Stimulated activated CD4-positive, alpha-beta T cell treated with anti-CD3 and anti-CD28 coated beads, Interleukin-2, amount 100 ng/mL, for 48 hours (primary cell): ENCODE measurements at regions not wholly inside any gene's neighbourhood (a gene's known extent, or its start where the extent isn't known, plus 50 kb on each side); places are given as distances from the start of the nearest gene placed in this dataset.
"Not testable (repeated sequence)": the region's sequence is repeated elsewhere in the genome, so short reads cannot be mapped to it uniquely, and the experiment has no call there.

ENCODE experiments used
- DNase-seq, 2 donors: peaks; one replicate each; pipeline ENCODE4 v3.0.0-alpha.2; 2020

DNA sequence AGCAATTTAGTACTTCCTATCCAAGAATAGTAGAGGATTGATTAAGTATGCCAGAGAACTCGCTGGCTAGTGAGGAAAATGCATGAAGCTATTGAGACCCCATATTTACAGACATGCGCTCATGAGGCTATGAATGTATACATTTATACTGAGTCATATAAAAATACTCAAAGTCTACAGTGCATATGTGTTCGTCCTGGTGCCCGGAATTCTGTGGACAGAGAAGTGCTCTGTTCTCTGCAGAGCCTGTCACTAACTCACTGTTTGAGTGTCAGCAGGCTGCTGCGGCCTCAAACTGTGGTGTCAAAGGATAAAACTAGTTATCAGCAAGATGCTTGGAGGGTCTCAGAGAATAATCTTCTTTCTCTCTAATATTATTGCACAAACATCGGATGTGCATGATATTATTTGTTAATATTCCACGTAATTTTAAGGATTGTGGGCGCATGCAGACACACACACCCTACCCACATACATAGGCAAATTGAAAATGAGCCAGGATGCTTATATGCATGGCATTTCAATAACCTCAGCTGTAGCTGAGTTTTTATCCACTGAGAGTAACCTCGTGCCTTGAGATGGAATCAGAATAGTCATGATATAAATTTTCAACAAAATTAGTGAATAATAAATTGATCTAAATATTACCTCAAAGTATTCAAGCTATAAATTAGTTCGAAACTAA is 50.0 kb upstream of the TSC22D2 start:
- DNase-seq: no peak

DNA sequence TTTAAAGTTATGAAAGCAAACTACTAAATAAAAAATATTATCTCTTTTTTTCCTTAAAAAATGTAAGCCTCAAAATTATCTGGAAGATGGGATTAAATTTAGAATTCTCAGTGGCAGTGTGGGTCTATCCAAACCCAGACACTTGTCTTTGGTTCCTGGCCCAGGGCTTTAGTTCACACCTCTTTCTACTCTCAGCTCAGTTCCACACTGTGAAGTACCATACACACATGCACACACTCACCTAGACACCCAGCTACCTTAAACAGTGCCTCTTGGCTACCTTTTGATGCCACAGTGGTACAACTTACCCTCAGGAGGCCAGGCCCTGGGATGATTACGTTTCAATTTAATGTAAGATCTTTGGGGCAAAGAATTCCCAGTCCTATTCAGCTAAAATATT is 51.0 kb upstream of the TSC22D2 start:
- no peak for DNase-seq

DNA sequence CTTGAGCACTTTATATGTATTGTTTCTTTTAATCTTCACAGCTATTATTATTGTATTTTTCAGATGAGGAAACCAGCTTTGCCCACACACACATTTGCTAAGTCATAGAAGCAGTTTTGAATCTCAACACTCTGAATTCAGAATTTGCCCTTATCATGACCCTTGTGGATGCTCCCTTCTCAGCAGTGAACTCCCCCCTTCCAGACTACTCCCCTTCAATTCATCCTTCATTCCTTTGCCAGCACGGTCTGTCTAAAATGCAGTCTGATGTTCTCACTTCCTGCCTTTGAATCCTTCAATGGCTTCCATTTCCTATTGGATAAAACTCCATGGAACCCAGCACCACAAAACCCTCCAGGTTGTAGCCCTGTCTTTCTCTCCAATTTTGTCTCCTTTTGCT is 52.5 kb upstream of the TSC22D2 start:
- DNase-seq: no peak

DNA sequence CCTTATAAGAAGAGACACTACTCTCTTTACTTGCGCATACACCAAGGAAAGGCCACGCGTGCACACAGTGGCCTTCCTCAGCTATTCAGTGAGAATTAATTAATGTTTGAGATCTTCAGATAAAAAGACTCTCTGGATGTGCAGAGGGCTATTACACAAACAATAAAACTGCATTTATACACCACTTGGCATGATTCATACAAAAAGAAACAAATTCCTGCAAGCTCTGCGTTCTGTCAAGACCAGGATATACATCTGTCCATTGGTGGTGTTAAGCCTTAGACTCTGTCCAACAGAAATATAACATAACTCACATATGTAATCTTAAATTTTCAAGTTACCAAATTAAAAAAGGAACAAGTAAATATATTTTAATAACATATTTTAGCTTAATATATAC is 55.2 kb upstream of the TSC22D2 start:
- DNase-seq: no peak

DNA sequence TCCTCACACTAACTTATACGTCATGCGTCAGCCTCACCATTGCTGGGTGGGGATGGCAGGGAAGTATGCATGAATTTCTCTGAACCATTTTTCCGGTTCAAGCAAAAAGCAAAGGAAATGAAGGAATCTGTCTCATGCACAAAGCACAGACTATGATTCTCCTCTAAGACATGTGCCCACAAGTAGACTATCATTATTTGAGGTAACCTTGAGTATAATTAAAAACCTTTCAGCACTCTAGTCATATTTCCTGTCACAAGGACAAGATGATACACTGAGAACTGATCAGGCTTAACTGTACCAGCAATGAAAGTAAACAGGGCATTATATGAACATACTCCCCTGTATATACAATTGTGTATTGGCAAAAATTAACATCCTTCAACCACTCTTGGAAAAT is 56.7 kb upstream of the TSC22D2 start:
- DNase-seq: no peak

DNA sequence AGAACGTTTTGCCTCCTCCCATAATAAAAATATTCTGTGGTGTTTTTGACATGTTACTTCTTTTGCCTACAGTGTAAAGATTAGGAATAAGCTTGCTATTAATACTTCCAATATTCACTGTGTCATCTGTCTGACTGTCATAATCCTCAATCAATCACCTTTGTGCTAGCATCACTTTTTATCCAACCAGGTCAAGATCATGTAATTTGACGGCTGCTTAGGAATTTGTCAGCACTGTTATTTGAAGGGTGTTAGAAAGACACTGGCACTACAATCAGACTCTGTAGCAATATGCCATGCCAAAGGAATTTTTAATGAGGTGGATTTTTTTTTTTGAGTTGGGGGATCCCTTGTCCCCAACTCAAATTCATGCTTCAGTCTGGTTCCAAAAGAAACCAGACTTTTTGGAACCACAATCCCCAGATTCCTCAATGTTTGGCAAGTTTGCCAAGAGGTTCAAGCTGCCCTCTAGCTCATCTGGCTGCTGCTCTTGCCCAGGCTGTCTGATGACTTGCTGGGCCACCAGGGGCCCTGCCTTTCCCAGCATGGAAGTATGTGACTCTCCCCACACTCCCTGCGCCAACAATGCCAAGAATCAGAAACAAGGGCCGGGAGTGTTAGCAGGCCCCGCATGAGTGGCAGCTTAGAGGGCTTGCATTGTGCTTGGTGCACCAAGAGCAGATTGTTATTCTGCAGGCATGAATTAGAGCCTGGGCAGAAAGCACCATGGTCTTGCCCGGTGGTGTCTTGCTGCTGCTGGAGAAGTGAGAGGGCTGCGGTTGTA is 58.6 kb upstream of the TSC22D2 start:
- no peak for DNase-seq

DNA sequence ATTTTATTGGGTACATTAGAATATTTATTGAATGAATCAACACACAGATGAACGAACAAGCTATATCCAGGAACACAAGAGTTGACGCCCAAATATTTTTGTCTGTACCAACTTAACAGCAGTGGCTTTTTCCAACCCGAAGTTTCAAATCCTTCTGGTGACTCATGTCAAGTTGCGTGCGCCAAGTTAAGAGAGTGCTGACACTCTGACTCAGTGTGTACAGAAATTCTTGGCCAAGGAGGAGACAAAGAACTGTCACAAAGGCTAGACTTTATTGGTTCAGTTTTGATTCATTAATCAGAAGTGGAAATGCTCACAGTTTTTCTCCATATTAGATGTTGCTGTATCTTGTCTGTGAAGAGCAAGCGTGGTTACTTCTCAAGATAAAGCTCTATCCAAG is 59.6 kb upstream of the TSC22D2 start:
- DNase-seq: no peak

DNA sequence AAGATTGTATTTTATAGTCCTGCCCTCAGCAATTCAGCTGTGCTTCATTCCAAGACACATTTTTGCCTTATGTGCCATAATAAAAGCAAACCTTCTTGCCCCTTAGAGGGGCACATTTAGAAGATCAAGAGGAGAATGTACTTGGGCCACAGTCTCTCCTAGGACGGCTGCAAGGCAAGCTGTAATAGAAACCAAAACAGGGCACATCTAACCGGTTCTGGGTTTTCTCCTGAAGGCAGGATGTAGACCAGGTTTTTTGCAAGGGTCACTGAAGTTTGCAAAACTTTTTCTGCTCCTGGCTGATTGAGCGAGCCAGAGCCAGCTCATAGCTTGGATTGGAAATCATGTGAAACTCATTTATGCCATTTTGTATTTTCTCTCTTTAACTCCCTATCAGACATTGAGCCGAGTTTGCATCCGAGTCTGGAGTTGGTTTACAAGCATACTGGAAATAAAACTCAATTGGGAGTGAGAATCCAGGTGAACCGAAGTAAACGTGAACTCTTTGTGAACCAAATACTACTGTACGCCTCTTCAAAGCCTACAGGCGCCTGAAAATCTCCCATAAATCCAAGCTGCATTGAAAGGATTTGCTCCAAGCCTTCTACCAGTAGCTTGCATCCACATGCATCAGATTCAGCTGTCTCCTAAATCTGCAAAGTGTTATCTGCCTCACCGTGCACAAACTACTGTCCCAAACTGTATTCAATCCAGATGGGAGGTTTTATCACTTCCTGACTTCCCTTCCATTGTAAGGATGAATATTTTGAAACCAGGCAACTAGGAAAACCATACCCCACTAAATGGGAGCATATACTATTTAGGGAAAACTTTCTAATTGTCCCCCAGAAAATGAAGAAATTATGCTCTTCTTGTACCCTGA is 60.9 kb upstream of the TSC22D2 start:
- DNase-seq: no peak

DNA sequence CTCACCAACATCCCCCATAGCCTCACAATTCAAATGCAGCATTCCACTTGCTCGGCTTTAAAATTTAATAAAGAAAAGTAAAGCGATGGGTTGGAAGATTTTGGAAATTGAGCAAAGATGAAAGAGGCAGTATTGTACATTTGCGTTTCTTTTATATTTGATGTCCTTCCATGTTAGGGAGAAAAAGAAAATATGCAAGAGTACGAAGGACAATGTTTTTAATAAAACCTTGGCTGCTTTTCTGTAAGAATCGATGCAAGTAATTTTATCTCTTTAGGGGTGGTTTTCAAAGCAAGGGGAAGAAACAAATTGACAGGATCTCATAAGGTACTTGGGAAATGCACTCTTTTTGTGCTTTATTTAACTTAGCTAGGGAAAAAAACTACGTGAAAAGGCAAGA is 61.8 kb upstream of the TSC22D2 start:
- DNase-seq: no peak

DNA sequence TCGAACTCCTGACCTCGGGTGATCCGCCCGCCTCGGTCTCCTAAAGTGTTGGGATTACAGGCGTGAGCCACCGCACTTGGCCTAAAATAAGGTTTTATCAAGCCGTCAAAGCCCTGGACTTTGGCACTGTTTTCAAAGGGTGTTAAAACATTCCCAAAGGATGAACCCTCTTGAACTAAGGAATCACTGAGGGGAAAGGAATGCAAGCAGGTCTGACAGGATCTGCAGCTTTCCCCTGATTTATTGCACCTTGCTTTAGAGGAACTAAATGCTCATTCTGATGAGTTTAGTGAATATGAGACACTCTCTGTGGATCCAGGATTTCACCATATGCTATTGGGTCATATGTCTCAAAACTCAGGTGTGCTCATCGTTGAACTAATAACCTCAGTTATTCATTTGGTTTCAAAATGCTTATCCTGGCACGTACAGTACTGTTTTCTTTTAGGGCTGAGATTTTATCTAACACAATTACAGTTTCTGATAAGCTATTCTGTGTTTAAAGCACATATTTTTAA is 63.0 kb upstream of the TSC22D2 start:
- DNase-seq: no peak

DNA sequence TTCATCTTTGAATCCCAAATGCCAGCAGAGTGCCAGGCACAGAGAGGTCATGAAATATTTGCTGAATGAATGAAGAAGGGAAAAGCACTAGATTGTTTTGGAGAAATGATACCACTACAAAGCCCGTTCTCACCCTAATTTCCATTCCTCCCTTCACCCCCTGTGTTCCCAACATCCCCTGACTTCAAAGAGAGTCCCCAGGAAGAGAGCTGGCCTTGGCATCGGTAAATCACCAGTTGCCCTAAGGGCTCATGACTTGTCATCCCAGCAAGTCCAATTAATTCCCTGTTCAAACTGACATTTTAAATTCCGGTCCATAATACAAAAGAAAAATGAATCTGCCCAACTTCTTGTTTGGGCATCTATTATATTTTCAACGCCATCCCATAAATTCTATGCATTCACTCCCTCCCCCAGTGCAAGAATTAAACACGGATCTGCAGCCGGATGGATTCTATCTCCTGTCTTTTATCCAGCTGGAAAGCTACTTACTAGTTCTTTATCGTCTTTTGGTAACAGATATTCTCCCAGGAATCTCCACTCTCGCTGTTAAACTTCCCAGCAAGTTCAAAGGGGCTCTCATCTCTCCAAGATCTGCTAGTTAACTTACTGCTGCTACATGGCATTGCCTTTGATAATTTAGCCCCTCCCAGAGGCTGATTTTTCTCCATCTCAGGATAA is 63.9 kb upstream of the TSC22D2 start:
- no peak for DNase-seq

DNA sequence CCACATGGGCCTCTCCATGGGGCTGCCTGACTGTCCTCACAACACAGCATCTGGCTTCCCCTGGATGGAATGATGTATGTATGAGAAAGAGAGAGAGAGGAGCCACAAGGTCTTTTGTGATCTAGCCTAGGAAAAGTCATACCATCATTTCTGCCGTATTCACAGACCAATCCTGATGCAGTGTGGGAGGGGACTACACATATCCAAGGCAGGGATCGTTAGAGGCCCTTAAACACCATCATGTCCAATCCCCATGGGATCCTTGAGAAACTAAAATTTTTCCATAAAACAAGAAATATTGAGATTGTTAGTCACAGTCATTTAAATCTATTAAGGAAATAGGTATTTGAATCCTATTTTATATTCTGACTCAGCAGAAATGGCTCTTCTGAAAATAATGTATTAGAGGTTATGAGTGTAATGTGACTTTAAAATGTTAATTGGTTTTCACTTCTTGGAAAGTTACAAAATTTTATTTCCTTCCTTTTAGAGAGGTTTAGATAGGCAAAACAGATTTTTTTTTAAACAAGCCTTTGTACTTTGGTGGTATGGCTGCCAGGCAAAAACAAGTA is 65.1 kb upstream of the TSC22D2 start:
- DNase-seq: no peak

DNA sequence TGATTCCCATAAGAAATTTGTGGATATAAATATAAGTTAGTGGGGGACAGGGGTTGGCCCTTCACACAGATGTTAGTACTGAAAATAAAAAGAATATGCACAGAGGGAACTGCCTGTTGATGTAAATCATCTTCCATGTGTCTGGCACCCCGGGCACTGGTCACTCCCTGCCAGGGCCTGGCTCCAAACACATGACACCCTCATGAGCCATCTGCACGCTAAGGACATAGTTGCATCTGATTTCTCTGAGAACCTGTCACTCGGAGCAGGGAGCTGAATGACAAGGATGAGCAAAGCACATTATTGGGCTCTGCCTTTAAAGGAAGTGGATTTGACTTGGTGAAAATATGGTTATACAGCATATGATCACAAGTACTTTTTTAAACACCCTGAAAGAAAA is 66.2 kb upstream of the TSC22D2 start:
- no peak for DNase-seq

DNA sequence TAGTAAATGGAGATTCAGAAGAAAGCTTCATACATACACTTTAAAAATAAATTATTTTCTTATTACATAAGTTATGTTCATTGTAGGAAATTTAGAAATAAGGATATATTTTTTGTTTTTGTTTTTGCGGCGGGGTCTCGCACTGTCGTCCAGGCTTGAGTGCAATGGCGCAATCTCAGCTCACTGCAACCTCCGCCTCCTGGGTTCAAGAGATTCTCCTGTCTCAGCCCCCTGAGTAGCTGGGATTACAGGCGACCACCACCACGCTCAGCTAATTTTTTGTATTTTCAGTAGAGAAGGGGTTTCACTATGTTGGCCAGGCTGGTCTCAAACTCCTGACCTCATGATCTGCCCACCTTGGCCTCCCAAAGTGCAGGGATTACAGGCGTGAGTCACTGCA is 71.7 kb upstream of the TSC22D2 start:
- not testable (repeated sequence) for DNase-seq

DNA sequence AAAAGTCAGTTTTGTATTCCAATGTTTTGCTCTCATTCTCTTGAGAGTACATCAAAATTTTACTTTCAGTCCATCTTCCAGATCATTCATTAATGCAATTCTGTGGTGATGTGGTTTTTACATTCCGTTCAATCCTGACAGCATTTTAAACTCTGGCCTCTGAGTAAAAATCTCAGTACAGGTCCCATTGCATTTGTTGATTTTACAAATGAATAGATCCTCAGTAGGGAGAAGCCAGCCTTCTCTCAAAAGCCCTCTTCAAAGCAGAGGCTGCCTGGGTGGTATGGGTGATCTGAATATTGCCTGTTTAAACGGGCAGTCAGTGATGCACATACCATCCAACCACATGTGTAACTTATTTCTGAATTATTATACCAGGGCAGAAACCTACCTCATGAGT is 72.5 kb upstream of the TSC22D2 start:
- DNase-seq: no peak

DNA sequence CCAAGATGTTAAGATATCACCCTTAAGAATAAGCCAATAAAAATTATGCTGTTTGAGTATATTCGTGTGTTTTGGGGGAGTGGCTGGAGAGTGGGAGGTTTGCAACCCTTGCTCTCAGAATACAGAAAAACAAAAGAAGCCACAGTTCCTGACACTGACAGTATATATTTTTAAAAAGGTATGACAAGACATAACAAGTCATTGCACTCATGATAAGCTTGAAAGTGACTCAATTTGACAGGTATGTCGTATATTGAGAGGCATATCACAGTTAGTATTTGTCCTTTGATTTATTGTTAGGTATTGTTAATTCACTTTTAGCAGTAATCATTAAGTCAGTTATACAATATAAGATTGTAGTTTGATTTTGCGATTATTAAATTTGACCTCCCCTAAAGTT is 73.1 kb upstream of the TSC22D2 start:
- no peak for DNase-seq

DNA sequence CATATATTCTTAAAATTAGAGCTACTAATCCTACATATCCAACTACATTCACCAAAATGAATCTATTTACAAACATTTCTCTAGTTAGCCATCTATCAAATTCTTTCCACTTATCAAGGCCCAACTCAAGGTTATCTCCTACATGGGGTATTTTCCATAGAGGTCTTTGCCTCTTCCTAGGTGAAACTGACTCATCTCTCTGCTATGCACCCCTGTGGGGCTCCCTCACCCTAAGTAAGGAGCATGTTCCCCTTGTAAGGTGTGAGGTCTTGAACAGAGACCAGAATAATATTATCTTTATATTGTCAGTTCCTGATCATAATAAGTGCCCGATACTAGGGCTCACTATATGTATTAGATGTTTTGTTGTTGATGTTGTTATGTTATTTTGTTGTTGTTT is 74.6 kb upstream of the TSC22D2 start:
- no peak for DNase-seq

DNA sequence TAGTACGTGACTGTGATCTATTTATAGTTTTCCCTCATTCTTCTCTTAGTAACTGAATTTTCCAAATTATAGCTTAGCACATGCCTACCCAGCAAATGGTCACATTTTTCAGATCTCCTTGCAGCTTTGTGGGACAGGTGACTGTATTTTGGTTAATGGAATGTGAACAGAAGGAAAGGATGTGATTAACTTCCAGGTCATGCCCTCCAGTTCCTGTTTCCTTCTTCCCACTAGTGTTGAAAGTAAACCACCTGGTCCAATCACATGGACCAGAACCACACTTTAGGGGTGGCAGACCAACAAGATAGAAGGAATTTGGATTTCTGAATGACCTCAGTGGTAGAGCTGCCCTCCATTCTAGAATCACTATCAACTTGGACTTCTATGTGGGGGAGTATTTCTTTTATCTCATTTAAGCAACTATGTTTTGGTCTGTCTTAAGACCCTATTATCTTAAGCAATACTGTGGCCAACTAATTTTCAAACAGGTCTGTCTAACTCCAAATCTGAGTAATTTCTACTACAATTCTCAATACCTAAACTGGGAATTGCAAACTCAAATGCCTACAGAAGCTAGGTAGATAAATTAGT is 76.0 kb upstream of the TSC22D2 start:
- DNase-seq: no peak

DNA sequence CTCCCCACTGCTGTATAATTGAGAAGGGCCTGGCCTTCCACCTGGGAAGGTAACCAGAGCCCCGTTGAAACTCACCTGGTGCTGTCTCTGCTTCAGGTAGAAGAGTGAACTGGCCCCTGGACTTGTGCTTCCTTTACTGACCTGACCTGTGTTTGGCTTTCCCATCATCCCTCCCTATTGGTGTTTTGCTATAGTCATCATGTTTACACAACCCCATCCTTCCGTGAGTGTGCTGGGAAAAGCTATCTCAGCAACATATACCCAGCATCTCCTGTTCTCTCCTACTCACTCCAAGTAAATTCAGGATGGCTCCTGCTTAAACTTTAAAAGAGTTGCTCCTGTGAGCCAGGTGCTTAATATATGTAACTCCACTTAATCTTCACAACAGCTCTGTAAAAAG is 77.2 kb upstream of the TSC22D2 start:
- no peak for DNase-seq

DNA sequence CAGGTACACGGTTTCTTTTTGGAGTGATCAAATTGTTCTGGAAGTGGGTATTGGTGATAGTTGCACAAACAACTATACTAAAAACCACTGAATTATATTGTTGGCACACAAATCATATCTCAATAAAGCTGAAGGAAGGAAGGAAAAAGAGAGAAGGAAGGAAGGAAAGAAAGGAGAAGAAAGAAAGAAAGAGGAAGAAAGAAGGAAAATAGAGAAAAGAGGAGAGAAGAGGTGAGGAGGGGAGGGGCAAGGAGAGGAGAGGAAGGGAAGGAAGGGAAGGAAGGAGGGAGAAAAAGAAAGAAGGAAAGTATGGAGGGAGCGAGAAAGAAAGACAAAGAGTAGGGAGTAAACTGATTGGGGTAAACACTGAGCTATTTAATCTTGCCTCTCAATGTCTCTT is 77.9 kb upstream of the TSC22D2 start:
- DNase-seq: no peak

DNA sequence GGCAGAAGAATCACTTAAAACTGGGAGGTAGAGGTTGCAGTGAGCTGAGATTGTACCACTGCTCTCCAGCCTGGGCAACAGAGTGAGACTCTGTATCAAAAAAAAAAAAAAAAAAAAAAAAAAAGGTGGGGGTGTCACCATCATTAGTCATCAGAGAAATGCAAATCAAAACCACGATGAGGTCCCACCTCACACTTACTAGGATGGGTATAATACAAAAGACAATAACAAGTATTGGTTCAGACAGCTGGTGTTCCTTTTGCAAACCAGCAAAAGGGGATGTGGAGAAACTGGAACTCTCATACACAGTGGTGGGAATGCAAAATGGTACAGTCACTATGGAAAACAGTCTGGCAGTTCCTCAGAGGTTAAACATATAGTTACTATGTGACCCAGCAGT is 78.7 kb upstream of the TSC22D2 start:
- DNase-seq: no peak

DNA sequence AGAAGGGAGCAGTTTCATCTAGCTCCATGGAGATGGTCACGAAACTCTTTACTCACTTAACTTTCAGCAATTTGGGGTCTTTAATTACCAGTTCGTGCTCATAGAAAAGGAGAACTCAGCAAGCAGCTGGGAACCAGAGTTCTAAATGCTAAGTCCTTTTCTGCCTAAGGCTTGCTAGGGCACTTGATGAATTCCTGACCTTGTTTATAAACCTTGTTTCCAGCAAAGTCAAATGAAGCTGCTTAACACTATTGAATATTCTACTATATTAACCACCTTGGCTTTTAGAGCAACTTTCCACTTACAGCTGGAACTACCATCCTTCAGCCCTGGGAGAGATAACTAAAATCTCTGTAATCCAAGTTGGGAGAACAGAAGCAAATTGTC is 79.5 kb upstream of the TSC22D2 start:
- DNase-seq: no peak
